Kidney (tissue), 13 donors: ENCODE measurements at regions not wholly inside any gene's neighbourhood (a gene's known extent, or its start where the extent isn't known, plus 50 kb on each side); places are given as distances from the start of the nearest gene placed in this dataset.

ENCODE experiments used
- DNase-seq, 5 donors: peaks; one replicate each; pipeline ENCODE4 v3.0.0-alpha.2; 2013 to 2020
- FAIRE-seq: peaks from 2 replicates; lab custom pipeline; 2012; peaks lifted over from hg19 to GRCh38; lab: Jason Lieb, UNC
- H3K27ac ChIP-seq, 2 donors: one replicate each; pipeline ENCODE4 v1.7.0; 2013; ENCODE audit warnings: low read depth in 2 of 2, low read length in 2 of 2, inconsistent platforms in 1 of 2
- H3K27me3 ChIP-seq: one replicate; pipeline ENCODE4 v1.7.1; 2013; ENCODE audit warnings: low read length, inconsistent platforms; ENCODE audit not compliant: control insufficient read depth, insufficient read depth
- H3K36me3 ChIP-seq, 3 donors: one replicate each; pipeline versions ENCODE4 v1.7.0 to v1.7.1; 2013; ENCODE audit warnings: low read length in 3 of 3, control low read depth in 1 of 3, inconsistent platforms in 1 of 3; ENCODE audit not compliant: insufficient read depth in 3 of 3, control insufficient read depth in 2 of 3
- H3K4me1 ChIP-seq, 3 donors: one replicate each; pipeline versions ENCODE4 v1.7.0 to v1.7.1; 2013; ENCODE audit warnings: low read length in 3 of 3, inconsistent platforms in 1 of 3, low read depth in 1 of 3; ENCODE audit not compliant: control insufficient read depth in 2 of 3, insufficient read depth in 2 of 3
- H3K4me3 ChIP-seq, 3 donors: one replicate each; pipeline versions ENCODE4 v1.7.0 to v1.8.1; 2013; ENCODE audit warnings: low read length in 3 of 3, control low read depth in 1 of 3, inconsistent platforms in 1 of 3
- H3K9ac ChIP-seq, 3 donors: one replicate each; pipeline versions ENCODE4 v1.7.0 to v1.7.1; 2013; ENCODE audit warnings: low read length in 3 of 3, control low read depth in 1 of 3, inconsistent platforms in 1 of 3
- H3K9me3 ChIP-seq, 3 donors: one replicate each; pipeline versions ENCODE4 v1.7.0 to v1.7.1; 2013; ENCODE audit warnings: low read length in 3 of 3, control low read depth in 1 of 3, inconsistent platforms in 1 of 3; ENCODE audit not compliant: control insufficient read depth in 2 of 3, insufficient read depth in 1 of 3
- intact Hi-C: fragments of 100-400 bp; cut with DNase I; formaldehyde crosslinking; loops from one replicate; pipeline ENCODE4 v1.11.1; 2022
- TF ChIP-seq, protein P1 (sequence below): IDR thresholded peaks from 3 replicates; pipeline ENCODE4 v1.5.1; 2012; ENCODE audit warnings: mild to moderate bottlenecking, moderate library complexity, borderline replicate concordance; ENCODE audit not compliant: insufficient read depth; ENCODE audit errors: extremely low read depth
- donor health status: control.
- donor health status: control.
- donor health status: control.
- donor health status: control.
- donor health status: control.
- donor health status: DM: yes; HTN: yes; CAD: no.
- donor health status: Normal renal cell carcinoma (clear cell type).

DNA sequence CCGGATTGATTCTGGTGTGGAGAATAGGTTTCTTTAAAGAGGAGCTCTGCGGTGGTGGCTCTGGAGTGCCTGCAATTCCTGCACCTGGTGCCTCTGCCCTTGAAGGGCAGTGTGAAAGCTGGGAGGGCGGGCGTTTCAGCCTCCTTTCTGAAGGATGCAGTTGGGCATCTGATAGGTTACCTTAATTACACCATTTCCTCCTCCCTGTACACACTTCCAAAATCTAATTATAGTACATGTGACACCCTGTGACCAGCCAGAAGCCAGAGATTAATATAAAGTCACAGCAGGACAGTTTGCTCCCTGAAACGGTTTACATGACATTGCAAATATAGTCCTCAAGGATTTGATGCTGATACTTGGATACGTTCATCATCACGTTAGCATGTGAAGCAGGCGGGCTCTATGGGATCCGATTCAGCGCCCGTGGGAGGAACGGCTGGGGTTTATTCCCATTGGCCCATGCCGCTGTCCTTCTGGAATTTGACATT lies 548.2 kb downstream of the QKI start:
- TF ChIP-seq, protein P1, sequence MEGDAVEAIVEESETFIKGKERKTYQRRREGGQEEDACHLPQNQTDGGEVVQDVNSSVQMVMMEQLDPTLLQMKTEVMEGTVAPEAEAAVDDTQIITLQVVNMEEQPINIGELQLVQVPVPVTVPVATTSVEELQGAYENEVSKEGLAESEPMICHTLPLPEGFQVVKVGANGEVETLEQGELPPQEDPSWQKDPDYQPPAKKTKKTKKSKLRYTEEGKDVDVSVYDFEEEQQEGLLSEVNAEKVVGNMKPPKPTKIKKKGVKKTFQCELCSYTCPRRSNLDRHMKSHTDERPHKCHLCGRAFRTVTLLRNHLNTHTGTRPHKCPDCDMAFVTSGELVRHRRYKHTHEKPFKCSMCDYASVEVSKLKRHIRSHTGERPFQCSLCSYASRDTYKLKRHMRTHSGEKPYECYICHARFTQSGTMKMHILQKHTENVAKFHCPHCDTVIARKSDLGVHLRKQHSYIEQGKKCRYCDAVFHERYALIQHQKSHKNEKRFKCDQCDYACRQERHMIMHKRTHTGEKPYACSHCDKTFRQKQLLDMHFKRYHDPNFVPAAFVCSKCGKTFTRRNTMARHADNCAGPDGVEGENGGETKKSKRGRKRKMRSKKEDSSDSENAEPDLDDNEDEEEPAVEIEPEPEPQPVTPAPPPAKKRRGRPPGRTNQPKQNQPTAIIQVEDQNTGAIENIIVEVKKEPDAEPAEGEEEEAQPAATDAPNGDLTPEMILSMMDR = no peak
- FAIRE-seq (no peak), DNase-seq (no peak)
- Histone ChIP-seq H3K4me1 (peaks cover 0 to 10% (median 4%) of the 10 kb centered on the region in 3 donors), H3K4me3 (no peak overlapping the region), H3K36me3 (no peaks in the 10 kb centered on the region), H3K9ac (no peak overlapping the region), H3K27me3 (no peaks in the 10 kb centered on the region), H3K9me3 (no peaks in the 10 kb centered on the region), H3K27ac (no peak overlapping the region)
- intact Hi-C loops = no loop called here

DNA sequence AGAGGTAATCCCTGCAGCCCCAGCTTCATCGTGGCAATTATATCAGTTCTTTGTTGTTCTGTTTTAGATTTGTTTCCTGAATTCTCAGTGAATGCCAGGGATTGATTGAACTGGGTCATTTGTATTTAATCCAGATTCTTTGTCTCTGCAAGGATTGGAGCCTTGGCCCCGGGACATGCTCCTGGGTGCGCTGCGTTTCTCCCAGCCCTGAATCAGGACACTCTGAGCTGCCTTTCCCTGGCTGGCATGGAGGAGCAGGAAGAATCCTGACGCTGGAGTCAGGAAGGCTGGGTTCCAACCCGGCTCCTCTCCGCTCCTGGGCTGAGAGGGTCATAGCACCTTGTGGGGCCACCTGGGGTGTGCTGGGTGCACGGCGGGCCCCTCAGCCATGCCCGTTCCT lies 545.6 kb downstream of the QKI start:
- Histone ChIP-seq H3K36me3 (no peaks in the 10 kb centered on the region), H3K4me3 (no peak overlapping the region), H3K27ac (no peak overlapping the region), H3K4me1 (peaks cover 0 to 6% (median 0%) of the 10 kb centered on the region in 3 donors), H3K9ac (no peak overlapping the region), H3K9me3 (no peaks in the 10 kb centered on the region), H3K27me3 (no peaks in the 10 kb centered on the region)
- DNase-seq = no peak
- no peak for FAIRE-seq
- intact Hi-C loops = no loop called here
- TF ChIP-seq, protein P1 = no peak

DNA sequence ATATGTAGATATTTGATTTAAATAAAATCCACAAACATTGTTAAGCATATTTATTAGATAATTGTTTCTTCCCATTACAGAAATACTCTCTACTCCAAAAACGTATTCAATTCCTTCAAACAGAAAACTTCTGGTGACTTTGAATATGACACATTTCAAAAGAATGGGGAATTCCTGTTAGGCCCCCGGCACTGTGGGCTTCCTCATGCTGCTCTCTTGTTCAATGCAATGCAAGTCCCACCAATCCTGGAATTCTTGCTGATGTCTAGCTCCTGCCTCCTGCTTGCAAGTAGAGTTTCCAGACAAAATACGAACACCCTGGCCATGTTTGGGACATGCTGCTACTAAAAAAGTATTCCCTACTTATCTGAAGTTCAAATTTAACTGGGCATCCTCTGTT lies 544.1 kb downstream of the QKI start:
- H3K9me3 ChIP-seq = no peaks in the 10 kb centered on the region
- intact Hi-C loops = loop anchor here (10.0 kb wide), 1 partner anchor 534 kb away; no protein-coding TSS in a partner anchor
- H3K27me3 ChIP-seq = no peaks in the 10 kb centered on the region
- H3K36me3 ChIP-seq = no peaks in the 10 kb centered on the region
- no peak overlapping the region for H3K9ac ChIP-seq
- TF ChIP-seq, protein P1 = no peak
- DNase-seq (no peak), FAIRE-seq (no peak)
- peaks cover 0 to 6% (median 0%) of the 10 kb centered on the region in 3 donors for H3K4me1 ChIP-seq
- no peak overlapping the region for H3K27ac ChIP-seq
- H3K4me3 ChIP-seq = no peak overlapping the region
